22Rv1 (cell line): ENCODE measurements at regions not wholly inside any gene's neighbourhood (a gene's known extent, or its start where the extent isn't known, plus 50 kb on each side); places are given as distances from the start of the nearest gene placed in this dataset.

ENCODE experiments used
- CTCF ChIP-seq: fragments of 450-650 bp; IDR thresholded peaks from 2 replicates; pipeline ENCODE4 v1.5.1; 2017; ENCODE audit warnings: mild to moderate bottlenecking
- ZFX ChIP-seq: fragments of 450-650 bp; IDR thresholded peaks from 2 replicates; pipeline ENCODE4 v1.6.1; 2017; ENCODE audit warnings: antibody characterized with exemption, borderline replicate concordance

DNA sequence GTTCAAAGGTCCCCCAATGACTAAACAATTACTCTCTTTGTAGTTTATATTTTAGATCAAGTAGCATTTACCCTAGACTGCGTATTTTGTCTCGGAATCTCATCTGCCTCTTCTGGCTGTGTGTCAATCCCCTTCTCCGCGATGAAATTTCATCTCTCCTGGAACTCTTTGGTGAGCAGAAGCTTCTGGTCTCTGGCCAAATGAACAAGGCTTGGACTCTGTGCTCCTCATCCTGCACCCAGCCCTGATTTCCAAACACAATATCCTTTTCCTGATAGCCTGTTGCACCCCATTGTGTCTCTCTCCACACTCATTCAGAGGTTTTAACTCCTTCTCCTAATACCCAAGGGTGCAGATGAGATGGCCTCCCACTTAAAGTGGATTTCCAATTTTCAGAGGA, 609.4 kb upstream of the CDH5 start:
- no peak for TF ChIP-seq CTCF
- TF ChIP-seq ZFX = no peak
